AG20443 (cell line): ENCODE measurements at regions not wholly inside any gene's neighbourhood (a gene's known extent, or its start where the extent isn't known, plus 50 kb on each side); places are given as distances from the start of the nearest gene placed in this dataset.
A peak's percentile ranks its signal among the peaks of the same experiment; 100 is the strongest.

Experiments used
- DNase-seq: peaks from one replicate; pipeline ENCODE4 v3.0.0; 2012; ENCODE audit warnings: low spot score, mixed read lengths

DNA sequence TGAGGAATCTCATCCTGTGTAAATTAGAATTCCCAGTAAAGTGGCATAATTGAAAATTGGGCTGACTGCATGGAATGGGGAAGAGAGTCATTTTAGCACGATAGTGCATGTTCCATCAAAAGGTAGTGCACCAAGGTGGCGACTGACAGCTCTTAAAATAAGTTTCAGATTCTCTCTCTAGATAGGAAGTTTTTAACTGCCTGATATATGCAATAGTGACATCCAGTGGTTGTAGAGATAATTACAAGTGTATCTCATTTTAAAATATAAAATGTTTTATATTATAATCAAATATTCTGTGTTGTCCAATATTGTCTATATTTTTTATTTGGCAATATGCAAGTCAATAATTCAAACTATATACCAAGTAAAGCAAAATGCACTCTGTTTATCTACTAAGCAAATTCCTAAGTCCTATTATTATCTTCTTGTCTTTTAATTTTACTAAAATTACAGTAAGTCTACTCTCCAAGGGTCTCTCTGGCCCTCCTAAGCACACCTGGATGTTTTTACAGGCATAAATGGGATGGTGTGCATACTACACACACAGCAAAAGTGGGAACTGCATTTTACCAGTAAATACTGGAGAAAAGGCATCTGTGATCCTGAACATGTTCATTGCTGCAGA, 397.7 kb upstream of the HNRNPA3 start:
- DNase-seq, result peak; percentile 30

DNA sequence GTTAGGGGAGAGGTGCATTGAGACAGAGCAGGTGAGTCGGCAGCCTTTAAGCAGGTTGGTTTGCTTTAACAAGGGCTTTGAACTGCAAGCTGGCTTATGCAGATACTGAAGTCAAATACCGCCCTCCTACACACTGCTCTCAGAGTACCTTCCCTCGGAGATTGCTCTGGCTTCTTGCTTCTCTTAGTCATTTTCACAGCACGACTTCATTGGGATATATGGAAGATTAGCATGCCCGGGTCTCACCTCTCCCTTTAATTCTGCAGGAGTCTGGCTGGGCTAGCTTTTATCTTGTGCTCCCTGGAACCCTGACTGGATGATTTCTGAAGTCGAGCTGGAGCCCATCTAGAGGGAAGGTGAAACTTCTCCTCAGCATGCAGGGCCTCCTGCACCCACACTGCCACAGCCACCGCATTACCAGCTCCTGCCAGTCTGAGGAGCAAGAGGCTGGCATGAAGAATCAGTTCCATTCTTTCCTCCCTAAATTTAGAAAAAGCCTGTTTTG, 395.5 kb upstream of the HNRNPA3 start:
- DNase-seq, result peak; percentile 51

DNA sequence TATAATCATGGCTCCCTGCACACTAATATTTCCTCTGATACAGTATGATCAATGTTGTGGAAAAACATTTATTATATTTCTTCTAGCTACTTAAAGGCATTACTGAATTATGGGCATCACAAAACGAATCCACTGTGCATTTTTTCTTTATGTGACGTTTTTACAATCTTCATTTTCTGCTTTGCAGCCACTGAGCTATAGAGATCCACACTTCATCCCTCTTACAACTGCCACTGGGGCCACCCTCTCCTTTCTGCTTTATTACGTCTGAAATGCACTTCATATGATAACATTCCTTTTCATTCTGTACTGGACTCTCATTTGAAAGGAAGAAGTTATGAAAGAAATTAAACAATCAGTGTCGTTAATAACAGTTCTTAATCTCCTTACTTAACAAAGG, 394.5 kb upstream of the HNRNPA3 start:
- no peak for DNase-seq

DNA sequence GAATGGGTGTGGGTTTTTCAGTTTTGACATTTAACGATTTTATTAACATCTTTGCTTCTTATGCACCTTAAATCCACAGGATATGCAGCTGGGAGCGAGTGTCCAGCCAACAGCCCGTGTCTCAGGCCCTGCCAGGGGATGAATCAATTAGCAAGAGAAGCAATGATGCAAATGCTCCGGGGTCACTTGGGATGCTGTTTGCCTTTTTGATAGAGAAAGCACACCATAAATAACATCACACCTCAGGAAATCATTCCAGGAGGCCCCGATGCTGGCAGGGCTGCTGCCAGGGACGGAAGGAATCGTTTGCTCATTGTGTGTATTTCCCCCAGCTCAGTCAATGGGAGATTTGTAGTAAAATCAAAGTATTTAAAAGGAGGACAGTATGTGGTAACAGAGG, 394.0 kb upstream of the HNRNPA3 start:
- no peak for DNase-seq

DNA sequence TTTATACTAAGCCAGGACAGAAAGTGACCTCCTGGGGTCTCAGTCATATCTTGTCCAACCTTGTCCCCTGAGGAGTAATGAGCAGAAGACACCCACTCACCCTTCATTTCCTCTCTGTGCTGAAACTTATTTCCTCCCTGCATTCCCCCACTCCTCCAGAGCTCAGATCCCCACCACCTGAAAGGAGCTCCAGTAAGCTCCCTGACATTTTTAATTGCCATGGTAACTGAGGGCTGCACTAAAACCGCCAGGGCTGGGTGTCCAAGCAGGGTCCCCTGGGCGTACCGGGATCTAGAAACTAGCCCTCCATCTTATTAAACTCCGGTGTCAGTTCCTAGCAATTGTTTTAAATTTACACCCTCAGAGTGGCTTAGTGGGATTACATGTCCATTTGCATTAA, 393.3 kb upstream of the HNRNPA3 start:
- DNase-seq, result no peak

DNA sequence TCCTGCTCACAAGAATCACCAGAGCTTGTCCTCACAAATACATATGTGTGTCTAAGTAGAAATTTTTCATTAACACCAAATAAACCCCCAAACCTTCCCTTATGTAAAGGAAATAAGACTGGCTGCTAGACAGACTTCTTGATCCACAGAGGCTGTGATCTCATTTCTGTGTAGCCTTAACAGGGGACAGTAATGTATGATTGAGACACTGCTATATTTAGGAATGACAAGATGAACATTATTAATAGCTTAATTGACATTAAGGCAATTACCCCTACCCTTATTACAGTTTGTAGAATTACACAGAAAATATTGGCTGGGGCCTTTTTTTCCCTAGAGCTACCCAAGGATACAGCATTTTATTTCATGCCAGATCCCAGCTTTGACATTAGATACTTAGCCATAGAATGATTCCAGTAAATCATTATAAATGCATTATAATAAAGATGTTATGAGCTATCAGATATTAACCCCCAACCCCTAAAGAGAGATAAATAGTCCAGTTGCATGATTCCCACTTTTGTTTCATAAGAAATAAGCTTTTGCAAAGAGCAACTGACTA, 392.1 kb upstream of the HNRNPA3 start:
- no peak for DNase-seq

DNA sequence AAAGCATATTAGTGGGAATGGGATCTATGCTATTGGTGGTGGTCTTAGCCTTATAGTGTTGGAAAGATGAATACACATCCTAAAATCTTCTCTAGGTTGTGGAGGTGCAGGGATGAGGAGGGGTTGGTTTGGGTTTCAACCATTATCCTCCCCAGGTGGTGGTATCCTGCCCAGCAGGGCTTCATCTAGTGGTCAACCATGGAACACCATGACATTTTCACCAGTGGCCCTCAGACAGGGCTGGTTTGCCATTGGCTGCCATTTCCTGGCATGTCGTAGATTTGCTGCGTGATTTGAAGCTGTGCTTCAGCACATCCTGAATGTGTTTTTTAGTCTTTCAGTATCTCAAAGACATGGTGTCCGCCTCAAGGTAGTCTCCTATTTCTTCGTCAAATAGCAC, 391.2 kb upstream of the HNRNPA3 start:
- no peak for DNase-seq

DNA sequence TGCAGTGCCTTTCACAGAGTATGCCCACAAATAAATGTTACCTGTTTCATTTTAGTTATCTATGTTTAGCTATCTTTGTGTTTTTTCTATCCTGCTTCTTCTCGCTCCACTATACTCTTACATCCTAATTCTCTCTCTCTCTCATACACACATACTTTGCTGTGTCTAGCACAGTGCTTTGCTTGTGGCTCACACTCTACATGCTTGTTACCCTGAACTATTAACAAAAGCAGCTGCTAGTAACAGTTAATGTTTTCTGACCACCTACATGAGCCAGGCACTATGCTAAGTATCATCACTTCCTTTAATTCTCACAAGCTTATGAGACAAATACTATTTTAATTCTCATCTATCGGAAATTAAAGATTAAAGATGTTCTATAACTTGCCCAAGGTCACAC, 390.5 kb upstream of the HNRNPA3 start:
- DNase-seq, result no peak

DNA sequence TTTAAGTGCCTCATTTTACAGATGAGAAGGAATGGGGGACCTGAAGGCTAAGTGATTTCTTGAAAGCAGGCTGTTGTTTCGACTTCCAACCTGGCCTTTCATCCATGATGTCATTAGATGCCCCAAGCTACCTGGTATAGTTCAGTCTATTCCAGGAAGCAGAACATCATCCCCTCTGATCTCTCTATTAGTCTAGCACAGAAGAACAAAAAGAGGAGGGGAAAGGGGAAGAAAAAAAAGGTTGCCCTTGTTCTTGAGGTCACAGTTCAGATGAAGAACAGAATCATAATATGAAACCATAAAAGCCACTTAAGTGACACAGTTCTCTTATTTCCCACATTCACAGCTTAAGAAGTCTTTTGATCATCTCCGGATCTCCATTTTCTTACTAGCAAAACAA, 386.2 kb upstream of the HNRNPA3 start:
- no peak for DNase-seq

DNA sequence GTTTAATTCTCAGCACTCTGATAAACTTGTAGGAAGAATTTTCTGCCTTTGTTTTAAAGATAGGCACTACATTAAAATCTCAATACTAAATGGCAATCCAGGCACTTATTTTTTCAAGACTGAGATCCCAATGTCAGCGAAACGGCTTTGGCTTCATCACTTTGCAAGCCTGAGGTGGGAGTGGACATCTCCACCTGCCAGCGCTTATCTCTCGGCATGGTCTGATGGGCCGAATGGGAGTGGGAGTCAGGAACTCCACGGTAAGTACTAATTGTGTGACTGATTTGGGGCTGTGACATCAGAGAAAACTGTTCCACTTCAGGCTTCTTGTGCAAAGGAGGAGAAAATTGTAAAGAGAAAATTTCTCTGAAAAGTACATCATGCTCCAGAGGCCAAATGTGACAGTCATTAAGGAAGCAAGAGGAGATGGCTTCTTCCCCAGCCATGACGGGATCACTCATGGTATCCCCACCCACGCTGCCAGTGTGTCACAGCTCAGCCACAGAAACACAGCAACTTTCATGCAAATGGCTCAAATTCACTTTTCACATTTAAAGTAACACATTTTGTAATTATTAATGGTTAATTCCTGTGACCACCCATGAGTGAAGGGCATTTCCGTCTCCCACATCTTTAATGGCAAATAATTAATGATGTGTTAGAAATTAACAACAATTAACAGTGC, 385.5 kb upstream of the HNRNPA3 start:
- DNase-seq, result peak; percentile 37

DNA sequence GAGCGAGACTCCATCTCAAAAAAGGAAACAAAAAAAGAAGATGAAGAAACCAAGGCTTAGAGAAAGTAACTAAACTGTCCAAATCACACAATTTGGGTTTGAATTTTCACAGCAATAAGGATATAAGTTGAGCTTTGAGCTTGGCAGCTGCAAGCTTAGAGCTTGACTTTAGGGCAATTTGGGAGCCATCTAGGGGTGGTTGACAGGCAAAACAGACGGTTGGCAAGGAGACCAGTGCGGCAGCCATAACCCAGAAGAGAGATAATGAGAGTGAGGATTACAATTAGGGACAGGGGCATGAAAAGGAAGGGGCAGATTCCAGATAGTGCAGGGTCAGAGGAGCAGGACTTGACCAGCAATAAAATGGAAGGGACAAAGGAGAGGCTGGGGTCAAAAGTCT, 382.2 kb upstream of the HNRNPA3 start:
- DNase-seq, result no peak

DNA sequence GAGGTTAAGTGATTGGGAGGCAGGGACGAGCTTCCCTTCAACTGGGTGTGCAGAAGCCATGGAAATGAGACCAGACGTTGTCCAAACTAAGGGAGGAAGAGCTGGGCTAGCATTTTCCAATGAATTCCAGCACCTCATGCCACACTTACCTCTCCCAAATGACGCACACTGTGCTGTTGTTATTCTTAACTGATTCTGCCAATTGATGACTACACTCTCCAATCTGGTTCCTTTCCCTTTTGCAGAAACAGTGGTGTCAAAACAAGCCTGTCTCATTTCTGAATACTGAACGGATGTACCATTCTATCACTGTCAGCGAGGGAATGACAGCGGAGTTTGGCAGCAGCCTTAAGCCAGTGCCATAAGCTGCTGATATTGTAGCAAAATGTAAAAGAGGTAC, 380.5 kb upstream of the HNRNPA3 start:
- peak; percentile 38 for DNase-seq

DNA sequence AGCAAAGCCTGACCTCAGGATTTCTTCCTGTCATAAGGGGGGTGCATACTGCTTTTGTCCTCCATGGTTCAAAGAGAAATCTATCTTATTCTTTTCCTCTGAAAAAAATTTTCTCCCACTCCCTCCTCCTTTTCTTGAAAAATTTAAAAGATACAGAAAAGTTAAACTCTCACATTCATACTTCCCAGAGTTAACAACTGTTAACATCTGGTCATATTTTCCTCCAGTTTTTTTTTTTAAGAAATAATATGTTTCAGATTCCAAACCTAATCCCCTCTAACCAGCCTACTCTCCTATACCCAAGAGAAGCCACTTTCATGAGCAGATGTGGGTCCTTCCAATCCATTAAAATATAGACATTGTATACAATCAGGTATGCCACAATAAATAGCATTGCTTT, 378.9 kb upstream of the HNRNPA3 start:
- no peak for DNase-seq

DNA sequence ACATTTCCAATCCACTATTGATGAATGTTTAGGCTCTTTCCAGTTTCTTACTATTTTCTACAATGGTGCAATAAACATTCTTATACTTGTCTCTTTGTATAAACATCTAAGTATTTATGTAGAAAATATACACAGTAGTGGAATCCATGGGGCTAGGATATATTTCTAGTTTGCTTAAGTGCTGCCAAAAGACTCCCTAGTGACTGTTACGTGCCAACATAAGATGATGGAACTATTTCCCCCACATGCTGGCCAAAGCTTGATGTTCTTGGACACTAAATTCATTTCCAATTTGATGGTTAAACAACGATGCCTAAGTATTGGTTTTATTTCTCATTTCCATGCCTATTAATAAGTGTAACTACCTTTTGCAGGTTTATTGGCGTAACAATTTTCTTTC, 378.4 kb upstream of the HNRNPA3 start:
- DNase-seq, result no peak

DNA sequence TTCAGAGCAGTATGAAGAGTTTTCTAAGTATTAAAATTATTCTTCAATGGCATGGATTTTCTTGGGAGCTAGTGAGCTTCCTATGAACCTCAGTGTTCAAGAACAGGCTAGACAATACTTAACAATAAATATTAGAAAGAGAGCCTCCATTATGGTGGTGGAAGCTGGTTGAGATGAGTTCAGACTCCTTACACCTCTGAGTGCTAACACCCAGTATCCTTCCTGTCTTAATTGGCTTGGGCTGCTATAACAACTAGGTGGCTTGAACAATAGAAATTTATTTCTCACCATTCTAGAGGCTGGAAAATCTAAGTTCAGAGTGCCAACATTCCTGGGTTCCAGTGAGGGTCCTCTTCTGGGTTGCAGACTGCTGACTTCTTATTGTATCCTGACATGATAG, 369.4 kb upstream of the HNRNPA3 start:
- no peak for DNase-seq

DNA sequence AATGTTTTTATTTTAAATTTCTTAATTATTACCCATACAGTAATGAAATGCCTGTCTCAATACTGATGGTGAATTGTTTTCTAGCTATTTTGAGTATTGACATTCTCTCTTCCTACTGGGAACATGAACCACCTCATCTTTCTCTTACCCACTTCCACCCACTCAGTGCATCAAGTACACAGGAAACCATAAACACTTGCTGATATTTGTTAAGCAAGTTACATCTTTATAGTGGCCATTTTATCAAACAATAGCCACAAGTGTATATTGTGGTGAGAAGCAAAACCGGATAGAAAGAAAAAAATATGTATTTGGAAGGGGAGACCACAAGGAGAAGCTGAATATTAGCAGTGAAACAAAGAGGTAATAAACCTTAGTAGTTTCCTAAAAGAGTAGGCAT, 368.1 kb upstream of the HNRNPA3 start:
- no peak for DNase-seq

DNA sequence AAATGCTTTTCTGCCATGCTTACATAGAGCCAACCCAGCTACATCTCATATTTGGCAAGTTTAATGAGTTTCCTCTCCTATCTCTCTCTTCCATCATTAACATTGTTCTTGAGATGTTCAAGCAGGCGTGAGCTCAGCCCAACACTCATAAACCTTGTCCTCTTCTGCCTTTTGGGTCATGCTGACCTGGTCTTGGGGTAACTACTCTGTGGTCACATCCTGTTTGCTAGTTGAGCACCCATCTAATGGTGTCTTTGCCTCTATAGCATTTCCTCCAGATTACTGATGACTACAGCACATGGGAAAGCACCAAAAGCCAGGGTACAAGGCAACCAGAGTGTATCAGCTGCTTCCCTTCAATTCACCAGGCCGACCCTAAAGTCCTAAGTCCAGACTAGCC, 366.9 kb upstream of the HNRNPA3 start:
- no peak for DNase-seq

DNA sequence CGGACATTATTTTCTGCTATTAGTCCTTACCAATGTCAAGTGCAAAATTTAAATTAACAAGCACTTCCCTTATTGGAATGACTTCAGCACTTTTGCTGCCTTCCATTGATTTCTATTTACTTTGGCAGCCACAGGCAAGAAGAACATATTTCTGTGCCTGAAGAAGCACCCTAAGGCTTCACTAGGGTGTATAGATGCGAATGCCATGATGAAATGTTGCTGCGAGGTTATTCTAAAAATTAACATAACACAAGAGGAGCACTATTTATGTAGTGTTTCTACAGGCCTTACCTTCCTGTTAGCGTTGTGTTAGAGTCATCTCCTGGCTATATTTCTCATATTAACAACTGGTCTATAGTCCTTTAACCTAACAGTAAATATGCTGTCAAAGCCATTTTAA, 365.0 kb upstream of the HNRNPA3 start:
- DNase-seq, result no peak

DNA sequence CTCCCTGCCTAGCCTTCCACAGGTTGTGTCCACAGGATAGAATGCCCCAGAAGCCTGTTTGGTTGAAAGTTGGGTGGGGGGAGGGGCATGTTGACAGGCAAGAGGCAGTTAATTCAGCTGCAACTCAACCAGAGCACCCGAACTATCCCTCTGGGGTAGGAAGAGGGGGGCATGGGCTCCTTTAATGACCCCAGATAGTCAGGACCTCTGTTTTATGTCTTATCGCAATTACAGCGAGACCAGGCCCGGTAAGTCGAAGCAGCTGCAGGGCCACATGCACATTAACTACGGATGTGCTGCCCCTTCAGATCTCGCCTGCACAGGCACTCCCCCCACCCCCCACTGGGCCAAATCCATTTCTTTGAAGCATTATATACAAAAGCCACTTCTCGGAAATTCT, 363.8 kb upstream of the HNRNPA3 start:
- DNase-seq, result no peak

DNA sequence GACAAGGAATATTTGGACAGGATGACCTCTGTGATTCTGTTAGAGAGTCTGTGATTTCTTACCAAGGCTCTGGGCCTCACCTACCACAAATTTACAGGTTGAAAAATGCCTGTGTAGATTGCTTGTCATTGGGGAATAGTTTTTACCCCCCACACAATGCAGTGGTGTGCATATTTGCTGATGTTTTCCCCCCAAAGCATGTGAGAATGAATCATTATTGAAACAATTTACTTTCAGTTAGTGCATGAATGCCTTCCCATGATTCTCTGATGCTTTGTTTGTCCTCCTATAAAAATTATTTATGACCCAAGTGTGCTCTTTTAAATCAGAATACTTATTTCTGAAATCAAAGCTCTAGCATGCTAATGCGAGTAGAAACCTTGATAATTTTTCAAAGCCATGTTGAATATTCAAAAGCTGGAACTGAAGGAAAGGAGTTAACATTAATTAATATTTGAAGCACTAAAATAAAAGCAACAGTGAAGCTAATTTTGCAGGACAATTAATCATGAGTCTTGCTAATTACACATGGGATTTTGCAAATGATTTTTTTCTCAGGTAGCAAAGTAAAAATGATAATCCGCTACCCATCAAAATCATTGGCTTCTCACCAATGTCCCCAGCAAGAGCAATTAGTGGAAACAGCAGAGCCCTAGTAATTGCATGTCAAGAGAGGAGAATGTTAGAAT, 361.2 kb upstream of the HNRNPA3 start:
- no peak for DNase-seq

DNA sequence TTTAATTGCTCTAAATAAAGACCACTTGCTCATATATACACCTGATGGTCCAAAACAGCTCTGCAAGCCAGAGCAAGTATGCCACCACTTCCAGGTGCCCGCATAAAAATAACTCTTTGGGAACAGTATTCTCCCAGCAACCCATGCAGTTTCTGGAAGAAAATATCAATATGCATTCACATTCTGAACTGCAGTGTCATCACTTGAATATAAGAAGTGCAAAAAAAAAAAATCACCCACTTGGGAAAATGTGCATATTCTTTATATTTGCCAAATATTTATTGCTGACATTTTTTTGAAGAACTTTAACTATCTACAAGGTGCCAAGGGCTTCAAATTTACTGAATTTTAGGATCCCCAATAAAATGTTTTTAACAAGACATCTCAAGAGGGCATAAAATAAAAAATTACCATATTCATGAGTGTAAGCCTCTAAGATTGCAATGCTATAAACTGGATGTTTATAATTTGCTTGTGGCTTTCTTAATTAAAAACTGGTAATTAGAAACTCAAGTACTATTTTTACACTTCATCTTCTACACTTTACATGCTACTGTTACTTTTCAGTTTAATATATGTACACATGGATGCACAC, 360.6 kb upstream of the HNRNPA3 start:
- DNase-seq, result no peak

DNA sequence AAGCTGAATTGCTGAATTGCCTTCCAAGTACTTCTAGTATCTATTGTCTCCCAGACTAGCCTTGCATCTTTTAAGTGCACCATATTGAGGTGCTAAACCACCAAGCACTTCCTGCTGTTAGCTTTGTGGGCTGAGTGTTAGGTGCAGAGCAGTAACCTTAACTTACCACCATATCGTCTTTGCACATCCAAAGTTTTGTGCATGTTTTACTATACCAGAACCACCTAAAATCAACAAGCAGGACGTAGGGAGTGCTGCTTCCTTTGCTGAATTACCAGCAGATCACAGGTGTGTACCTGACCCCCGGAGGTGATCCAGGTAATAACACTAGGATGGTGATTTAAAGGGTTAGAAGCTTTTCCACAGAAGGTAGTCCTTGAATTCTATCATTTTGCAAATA, 359.9 kb upstream of the HNRNPA3 start:
- no peak for DNase-seq

DNA sequence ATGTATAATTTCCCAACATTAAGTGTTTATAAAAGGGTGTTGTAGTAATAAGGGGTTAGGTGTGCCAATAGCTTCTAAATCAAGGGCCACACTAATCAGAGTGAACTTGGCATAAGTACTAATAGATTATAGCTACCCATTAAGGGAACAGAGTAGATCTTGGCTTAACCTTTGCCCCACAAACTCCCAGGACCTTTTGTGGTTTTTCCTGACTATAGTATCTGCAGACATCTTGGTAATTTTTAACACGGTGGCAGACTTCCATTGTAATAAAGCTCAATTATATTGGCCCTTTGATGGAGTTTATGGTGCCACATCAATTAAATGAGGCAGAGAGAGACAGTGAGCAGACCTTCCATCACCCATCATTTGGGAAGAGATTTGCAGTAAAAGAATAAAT, 358.5 kb upstream of the HNRNPA3 start:
- no peak for DNase-seq
